C1 segment of cervical spinal cord (tissue), 14 donors: ENCODE measurements at regions not wholly inside any gene's neighbourhood (a gene's known extent, or its start where the extent isn't known, plus 50 kb on each side); places are given as distances from the start of the nearest gene placed in this dataset.
"Not testable (repeated sequence)": the region's sequence is repeated elsewhere in the genome, so short reads cannot be mapped to it uniquely, and the experiment has no call there.

ENCODE experiments used
- DNase-seq, 14 donors: peaks; one replicate each; lab custom pipeline; 2025; lab: John Stamatoyannopoulos, UW

GRCh38 chr4:94152466-94152865, 55.2 kb upstream of the SMARCAD1 start:
- DNase-seq, result no peak

DNA sequence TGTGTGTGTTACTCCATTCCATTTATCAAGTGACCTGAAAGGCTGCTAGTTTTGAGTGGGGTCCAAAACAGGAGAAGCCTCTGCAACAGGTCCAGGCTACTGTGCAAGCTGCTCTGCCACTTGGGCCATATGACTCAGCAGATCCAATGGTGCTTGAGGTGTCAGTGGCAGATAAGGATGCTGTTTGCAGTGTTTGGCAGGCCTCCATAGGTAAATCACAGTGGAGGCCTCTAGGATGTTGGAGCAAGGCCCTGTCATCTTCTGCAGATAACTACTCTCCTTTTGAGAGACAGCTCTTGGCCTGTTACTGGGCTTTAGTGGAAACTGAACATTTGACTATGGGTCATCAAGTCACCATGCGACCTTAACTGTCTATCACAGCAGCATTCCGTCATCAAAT, 52.3 kb upstream of the SMARCAD1 start:
- DNase-seq, result not testable (repeated sequence)

GRCh38 chr4:94156826-94157225, 50.8 kb upstream of the SMARCAD1 start:
- no peak for DNase-seq
